Endothelial cell of hepatic sinusoid (primary cell): ENCODE measurements at regions not wholly inside any gene's neighbourhood (a gene's known extent, or its start where the extent isn't known, plus 50 kb on each side); places are given as distances from the start of the nearest gene placed in this dataset.

Experiments
- in situ Hi-C: cut with HindIII; loops from 2 replicates; pipeline ENCODE4 v1.10.0; 2017; ENCODE audit warnings: low sequenced_read_pairs

DNA sequence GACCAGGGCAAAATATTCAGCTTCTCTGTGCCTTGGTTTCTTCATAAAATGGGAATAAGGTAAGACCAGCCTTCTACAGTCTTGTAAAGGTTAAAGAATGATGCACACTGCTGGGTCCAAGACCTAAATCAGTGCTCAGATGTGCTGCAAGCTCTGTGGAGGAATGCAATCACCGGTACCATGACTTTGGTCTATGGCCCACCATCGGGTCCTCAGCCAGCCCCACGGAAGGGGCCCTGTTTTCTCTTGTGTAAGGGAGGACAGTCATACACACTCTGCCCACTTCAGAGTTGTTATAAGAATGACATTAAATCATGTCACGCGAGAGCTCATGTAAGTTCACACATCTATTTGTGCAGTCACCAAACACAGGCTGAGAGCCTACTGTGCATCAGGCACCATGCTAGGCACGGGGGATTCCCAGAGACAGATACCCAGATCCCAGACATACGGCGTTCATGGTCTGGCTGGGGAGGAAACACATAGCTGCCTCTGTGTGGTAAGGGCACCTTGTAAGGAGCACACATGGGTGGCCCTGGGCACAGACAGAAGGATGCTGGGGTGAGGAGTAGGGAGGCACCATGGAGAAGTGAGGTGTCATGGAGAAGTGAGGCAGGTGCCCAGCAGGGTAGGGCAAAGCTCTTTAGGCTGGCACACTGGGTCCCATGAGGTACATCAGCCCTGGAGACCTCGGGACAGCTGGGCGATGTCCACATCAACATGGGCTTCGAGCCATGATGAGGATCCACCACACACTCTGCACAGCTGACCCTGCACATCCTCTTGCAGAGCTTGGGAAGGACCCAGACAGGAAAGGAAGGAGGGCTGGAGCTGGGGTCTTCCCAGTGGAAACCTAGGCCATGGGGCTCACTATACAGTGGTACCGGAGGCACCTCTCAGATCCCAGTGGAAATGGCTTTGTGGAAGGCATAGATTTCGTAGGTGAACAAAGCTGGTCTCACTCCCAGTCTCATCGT is 190.4 kb upstream of the DIO3 start:
- in situ Hi-C loops = no loop called here

DNA sequence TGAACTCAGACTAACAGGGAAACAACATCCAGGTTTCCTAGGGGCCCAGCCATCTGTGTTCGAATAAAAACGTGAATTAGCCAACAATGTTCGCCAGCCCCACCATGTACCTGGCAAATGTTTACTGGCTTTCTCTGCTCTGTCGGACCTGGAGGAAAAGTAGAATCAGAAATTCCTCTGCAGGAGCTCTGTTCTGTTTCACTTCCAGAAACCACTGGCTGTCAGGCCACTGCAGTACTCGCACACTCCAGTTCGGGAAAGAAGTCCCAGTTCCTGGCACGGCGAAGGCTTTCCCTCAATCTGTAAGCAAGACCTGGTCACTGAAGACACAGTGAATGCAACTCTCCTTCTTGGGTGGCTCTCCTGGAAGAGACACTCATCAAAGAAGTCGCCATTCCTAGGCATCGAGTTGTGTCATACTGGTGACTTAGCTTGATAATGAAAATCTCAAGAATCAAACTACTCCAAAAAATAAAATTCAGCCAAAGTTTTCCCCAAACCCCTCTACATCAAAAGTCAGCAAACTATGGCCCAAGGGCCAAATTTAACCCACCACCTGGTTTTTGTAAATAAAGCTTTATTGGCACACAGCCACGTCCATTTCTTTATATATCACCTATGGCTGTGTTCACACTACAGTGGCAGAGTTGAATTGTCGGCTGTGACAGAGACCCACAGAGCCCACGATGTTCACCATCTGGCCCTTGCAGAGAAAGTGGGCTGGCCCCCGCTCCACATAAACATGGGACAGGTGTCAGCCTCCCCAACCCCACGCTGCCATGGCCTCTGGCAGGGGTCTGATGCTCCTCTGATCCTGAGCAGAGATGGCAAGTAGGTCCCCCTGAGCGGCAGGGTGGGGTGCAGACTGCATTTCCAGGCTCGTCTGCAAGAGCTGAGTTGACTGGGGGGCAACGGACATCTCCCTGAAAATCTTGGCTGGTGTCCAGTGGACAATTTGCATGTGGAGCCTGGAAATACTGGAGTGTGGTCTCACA is 189.2 kb upstream of the DIO3 start:
- in situ Hi-C loops = no loop called here

DNA sequence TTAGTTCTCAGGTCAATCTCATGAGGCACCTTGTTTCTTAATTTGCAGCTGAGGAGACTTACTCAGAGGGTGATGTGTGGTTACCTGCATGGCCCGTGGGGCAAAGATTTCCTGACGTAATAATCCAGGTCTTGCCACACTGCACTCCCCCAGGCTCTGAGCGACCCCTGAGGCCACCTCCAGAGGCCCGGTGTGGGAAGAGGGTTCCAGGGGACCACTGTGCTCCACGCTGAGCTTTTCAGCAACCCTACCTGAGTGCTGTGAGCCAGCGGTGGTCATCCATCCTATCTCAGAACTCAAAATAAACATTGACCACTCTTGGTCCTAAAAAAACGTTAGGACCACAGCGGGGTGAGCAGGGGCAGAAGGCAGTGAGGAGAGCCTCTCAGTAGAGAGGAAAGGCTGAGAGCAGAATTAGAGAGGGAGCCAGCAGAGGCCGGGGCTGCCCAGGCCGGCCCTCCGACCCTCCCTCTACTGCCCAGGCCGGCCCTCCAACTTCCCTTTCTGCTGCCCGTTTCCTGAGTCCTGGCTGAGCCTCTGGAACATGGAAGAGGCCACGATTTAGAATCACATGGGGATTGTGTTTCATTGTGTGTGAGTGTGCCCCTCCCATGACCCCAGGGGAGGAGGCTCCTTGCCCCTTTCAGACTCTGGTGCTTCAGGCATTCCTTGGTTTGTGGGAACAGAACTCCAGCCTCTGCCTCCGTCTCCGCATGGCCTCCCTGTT is 188.2 kb upstream of the DIO3 start:
- in situ Hi-C loops = no loop called here

DNA sequence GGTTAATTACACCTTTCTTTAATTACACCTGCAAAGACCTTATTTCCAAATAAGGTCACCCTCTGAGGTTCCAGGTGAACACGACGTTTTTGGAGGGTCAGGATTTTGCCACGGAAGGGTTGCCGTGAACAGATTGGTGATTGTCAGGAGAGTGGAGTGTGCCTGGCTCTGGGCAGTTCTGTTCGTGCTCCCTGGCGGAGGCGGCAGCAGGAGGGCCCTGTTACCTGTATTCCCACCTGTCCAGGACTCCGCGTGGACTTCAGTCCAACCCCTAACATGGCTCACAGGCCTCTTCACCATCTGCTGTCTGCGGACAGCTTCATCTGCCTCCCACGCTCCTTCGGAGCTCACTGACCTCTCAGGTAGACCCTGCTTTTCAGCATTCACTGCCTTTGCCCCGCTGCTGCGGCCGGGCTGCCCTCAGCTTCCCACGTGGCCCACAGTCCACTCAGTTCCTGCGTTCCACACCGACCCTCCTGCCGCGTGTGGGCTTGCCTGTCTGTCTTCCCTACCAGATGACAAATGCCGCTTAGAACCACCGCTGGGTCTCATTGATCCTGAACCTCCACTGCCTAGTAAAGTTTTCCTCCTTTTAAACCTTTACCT is 187.5 kb upstream of the DIO3 start:
- in situ Hi-C loops = no loop called here

DNA sequence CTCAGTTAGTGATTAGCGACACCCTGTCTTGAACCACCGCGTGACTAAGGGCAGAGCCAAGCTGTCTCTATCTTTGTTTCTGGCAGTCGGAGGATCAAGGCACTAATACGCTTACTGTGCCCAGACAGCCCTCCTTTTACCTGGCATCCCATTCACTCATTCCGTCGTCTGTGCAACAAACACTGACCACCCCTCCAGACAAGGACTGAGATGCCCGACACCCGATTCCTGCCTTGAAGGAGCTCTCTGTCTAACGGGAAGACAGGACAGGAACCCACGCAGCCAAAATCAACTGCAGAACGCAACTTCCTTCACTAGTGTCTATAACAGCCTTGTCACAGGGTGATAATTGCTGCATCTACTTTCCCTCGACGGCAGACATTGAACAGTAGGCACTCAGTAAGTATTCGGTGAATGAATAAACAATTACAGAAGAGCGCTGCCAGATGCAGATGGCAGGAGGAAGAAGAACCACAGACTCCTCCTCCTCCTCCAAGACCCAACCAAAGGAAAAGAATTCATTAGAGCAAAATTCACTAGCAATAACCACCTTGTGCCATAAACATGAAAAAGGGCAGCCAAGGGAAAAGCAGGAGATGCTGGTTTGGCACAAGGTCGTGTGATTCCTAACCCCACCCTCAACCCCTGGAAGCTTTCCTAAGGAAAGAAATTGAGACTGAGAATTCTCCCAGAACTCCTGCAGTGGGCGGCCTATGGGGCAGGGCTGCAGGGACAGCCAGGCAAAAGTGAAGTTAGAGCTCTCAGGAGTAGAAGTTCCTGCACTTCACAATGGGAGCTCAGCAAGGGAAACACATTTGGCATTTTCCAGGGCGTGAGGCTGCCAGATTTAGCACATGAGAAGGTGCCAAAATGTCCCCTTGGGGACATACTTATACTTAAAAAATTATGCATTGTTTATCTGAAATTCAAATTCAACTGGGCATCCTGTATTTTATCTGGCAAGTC is 186.6 kb upstream of the DIO3 start:
- in situ Hi-C loops = no loop called here

DNA sequence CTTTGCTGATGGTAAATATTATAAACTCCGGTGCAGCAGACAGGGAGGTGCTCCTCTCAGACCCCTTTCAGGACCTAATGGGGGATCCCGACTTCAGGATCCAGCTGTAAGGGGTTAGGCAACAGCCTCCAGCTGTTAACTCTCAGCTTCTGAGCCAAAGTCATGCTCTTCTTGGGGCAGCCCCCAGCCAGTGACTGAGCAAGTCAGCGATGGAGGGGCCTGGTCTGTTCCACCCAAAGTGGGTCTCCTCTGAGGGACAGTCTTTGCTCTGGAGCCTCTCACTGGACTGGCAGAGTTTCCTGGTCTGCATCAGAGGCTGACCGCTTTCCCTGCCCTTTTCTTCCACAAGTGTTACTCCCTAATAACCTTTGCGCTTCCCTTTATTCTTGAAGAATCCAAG is 184.2 kb upstream of the DIO3 start:
- in situ Hi-C loops = no loop called here

DNA sequence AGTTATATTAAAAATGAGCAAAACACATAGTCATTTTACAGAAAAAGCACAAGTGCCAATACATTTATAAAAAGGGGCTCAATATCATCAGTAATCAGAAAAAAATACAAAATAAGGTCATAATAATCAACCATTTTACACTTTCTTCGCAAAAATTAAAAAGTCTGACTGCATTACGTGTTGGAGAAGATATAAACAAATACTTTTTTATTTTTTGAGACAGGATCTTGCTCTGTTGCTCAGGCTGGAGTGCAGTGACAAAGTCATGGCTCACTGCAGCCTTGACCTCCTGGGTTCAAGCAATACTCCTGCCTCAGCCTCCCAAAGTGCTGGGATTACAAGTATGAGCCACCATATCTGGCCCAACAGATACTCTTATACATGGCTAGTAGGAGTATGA is 181.5 kb upstream of the DIO3 start:
- in situ Hi-C loops = no loop called here

DNA sequence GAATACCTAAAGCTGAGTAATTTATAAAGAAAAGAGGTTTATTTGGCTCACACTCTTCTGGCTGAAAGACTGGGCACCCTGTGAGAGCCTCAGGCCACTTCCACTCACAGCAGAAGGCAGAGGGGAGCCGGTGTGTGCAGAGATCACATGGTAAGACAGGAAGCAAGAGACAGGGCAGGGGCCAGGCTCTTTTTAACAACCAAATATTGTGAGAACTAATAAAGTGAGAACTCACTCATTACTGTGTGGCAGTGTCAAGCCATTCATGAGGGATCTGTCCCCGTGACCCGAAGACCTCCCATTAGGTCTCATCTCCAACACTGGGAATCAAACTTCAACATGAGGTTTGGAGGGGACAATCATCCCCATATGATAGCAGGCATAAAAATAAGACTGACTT is 180.8 kb upstream of the DIO3 start:
- in situ Hi-C loops = no loop called here

DNA sequence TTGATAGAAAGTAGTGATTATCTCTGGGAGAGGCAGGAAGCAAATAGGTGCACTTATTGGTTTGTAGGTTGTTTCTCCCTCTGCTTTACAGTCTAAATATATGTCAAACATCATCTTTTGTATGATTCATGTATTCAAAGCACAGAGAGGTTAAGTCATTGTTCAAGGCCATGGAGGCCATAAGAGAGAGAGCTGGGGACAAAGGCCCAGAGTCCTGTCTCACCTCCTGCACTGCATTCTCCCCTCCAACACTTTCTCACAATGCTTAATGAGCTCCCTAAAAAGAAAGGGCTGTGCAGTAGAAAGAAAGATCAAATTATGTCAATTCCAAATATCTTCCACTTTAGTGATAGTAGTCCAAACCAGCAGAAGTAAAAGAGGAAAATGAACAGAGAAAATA is 180.4 kb upstream of the DIO3 start:
- in situ Hi-C loops = no loop called here

DNA sequence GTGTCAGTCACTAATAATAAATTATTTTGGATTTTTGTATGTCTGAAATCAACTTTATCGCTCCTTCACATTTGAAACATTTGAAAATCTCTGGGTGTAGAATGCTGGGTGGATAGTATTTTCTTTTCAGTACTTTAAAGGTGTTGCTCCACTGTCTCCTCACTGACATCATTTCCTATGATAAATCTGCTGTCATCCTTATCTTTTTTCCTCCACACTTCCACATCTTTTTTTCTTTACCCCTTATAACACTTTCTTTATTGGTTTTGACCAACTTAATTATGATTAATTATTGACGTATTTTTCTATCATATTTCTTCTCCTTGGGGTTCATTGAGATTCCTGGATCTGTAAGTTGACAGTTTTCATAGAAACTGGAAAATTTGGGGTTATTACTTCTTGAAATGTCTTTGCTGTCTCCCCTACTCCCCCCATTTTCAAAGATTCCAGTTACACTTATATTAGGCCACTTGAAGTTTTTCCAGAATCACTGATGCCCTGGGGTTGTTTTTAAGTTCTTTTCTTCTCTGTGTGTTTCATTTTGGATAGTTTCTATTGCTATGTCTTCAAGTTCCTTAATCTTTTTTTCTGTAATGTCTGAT is 177.5 kb upstream of the DIO3 start:
- in situ Hi-C loops = no loop called here

DNA sequence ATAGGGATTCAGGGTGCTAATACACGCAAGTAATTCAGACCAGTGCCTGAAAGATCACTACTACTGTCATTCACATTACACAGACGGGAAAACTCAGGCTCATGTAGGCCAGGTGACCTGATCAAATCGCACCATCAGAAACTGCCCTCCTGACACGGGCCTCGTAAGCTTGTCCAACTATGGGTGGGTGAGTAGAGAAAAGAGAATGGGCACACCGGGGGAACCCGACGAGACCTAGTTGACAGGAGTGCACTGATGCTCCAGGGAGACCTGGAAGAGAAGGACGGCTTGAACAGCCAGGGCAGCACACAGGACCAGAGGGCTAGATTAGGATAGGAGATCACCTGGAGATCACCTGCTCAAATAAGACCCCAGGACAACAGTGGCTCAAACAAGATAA is 166.9 kb upstream of the DIO3 start:
- in situ Hi-C loops = no loop called here

DNA sequence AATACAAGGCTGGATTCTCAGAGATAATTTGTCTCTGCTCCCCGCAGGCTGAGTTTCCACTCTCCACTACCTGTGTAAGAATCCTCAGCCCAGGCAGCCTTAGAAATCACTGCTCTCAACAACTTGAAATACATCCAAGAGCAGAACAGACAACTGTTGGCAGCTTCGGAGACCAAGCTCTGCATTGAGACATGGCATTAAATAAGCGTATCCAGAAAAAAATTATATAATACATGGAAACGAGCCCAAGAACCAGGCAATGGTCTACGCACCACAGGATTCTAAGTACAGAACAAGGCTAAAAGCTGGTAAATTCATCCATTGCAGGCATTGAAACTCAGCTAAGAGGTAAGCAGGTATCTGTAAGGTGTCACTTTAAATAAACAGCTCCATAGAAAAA is 165.5 kb upstream of the DIO3 start:
- in situ Hi-C loops = no loop called here

DNA sequence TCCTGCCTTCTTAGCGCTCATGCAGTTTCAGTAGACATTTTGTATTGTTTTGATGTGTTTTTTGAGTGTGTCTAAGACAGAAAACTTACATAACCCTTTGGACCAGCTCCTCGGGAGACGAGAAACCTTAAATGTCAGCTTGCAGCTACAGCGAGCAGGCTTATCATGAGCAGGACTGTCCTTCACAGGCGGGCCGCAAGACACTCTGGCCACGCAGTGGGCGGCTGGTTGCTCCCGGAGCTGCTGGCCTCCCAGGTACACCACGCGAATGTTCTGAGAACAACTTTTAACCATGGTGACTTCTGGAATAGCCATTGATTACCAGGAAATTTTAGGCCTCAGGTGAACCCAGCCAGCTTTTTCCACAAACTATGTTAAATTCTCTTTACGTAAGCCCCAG is 164.1 kb upstream of the DIO3 start:
- in situ Hi-C loops = no loop called here

DNA sequence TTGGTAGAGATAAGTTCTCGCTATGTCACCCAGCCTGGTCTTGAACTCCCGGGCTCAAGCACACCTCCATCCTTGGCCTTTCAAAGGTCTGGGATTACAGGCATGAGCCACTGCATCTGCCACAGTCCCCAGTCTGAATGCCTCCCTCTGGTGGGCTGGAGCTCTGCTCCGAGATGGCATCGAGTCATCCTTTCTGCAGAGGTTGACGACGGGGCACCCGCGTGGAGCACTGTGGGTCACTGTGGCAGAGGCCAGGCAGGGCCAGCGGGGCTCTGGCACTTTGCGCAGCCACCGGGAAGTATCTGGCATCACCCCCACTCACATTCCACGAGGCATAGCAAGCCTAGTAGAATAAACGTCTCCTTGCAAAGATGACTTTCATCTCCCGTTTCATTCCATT is 163.3 kb upstream of the DIO3 start:
- in situ Hi-C loops = no loop called here

DNA sequence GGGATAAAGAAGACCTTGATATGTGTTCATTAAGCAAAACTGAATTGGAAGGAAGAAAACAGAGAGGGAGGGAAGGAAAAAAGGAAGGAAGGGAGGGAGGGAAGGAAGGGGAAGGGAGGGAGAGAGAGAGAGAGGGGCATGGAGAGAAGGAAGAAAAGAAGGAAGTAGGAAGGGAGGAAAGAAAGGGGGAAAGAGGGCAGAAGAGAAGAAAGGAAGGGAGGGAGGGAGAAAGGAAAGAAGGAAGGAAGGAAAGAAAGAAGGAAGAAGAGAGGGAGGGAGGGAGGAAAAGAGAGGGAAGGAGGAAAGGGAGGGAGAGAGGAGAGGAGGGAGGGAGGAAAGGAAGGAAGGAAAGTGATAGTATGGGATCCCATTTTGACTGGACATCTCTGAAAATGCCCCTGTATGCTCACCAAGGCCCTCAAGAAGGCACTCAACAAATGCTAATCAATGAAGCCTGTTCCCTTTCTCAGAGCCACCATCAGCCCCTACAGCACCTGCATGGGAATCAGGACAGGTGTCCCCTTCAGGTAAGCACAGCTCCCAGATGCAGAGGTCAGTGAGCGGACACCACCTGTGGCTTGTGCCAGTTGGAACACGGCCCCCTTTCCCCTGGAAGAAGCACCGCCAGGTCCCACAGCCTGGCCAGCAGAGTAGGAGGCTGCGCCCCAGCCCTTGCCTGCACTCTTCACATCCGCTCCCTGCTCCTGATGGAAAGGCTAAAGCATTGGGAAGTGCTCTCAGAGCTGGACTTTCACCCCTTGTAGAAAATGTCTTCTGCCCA is 161.4 kb upstream of the DIO3 start:
- in situ Hi-C loops = no loop called here

DNA sequence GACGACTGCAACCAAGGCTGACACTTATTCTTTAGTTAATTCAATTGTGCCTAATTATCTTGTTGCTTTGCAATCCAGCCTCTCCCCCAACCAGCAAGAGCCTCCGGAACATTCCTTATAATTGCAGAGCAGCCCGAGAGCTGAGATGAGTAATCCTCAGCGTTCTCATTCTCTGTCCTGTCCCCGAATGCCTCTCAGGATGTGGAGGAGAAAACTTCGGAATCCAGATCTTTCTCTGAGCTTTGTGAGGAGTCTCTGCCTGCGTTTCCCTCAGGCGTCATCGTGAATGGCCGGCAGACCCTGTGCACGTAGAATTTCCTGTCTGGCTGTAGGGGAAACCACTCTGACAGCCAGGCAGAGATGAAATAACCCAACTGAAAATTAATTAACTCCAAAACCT is 160.5 kb upstream of the DIO3 start:
- in situ Hi-C loops = no loop called here

DNA sequence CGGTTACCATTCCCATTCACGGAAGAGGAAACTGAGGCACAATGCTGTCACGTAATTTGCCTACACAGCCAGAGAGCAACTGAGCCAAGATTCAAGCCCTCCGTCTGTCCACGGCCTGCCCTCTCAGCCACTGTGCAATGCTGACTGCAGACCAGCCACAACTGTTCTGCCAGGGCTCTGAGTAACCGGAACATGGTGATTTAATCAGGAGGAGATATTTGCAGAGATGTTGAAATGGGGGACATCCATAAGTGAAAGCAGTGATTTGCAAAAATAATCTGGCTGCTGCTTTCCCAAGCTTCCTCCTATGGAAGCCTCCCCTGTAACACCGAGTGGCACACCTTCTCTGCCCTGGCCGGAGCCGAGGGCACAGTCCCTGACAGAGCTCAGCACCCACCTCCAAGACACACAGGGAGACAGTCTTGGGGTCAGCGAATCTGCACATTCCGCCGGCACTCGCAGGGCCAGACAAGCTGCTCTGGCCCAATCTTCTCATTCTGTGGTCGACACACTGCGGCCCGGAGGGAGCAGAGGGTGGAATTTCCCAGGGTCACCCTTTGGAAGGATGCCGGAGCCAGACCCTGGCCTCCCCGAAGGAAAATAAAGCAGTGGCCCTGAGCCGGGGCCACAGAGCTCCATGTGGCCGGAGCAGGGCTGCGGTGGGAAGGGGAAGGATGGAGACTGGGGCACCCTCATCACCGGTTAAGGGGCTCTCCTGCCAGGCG is 158.2 kb upstream of the DIO3 start:
- in situ Hi-C loops = no loop called here
